Liver (tissue), 8 donors: ENCODE measurements at regions not wholly inside any gene's neighbourhood (a gene's known extent, or its start where the extent isn't known, plus 50 kb on each side); places are given as distances from the start of the nearest gene placed in this dataset.

Experiments used
- DNase-seq: peaks from one replicate; pipeline ENCODE4 v3.0.0-alpha.2; 2017; ENCODE audit warnings: low spot score
- H3K27ac ChIP-seq, 2 donors: one replicate each; pipeline ENCODE4 v1.7.0; 2013; ENCODE audit warnings: inconsistent platforms in 2 of 2, low read length in 2 of 2, control low read depth in 1 of 2, low read depth in 1 of 2, mild to moderate bottlenecking in 1 of 2
- H3K27me3 ChIP-seq, 4 donors: one replicate each; pipeline versions ENCODE4 v1.6.1 to v1.7.0; 2013; ENCODE audit warnings: low read length in 3 of 4, inconsistent platforms in 1 of 4, mild to moderate bottlenecking in 1 of 4, moderate library complexity in 1 of 4; ENCODE audit not compliant: control insufficient read depth in 4 of 4, insufficient read depth in 4 of 4
- H3K36me3 ChIP-seq, 4 donors: one replicate each; pipeline versions ENCODE4 v1.6.1 to v1.7.0; 2013; ENCODE audit warnings: low read length in 3 of 4, mild to moderate bottlenecking in 3 of 4, low read depth in 1 of 4, moderate library complexity in 1 of 4; ENCODE audit not compliant: control insufficient read depth in 4 of 4, insufficient read depth in 3 of 4
- H3K4me1 ChIP-seq, 4 donors: one replicate each; pipeline versions ENCODE4 v1.6.1 to v1.7.0; 2013; ENCODE audit warnings: low read length in 3 of 4, mild to moderate bottlenecking in 3 of 4, moderate library complexity in 1 of 4; ENCODE audit not compliant: control insufficient read depth in 4 of 4, insufficient read depth in 4 of 4
- H3K4me3 ChIP-seq, 3 donors: one replicate each; pipeline versions ENCODE4 v1.6.1 to v1.7.0; 2013; ENCODE audit warnings: low read length in 3 of 3, control low read depth in 1 of 3, low read depth in 1 of 3, mild to moderate bottlenecking in 1 of 3
- H3K9ac ChIP-seq, 2 donors: one replicate each; pipeline ENCODE4 v1.7.0; 2013; ENCODE audit warnings: low read length in 2 of 2, mild to moderate bottlenecking in 2 of 2, moderate library complexity in 2 of 2, control low read depth in 1 of 2, low read depth in 1 of 2
- H3K9me3 ChIP-seq, 4 donors: one replicate each; pipeline versions ENCODE4 v1.6.1 to v1.7.0; 2013; ENCODE audit warnings: low read length in 3 of 4; ENCODE audit not compliant: control insufficient read depth in 4 of 4
- ATF3 ChIP-seq: IDR thresholded peaks from 2 replicates; pipeline ENCODE4 v1.6.1; 2016; ENCODE audit warnings: antibody characterized with exemption
- CTCF ChIP-seq: fragments of 150-350 bp; IDR thresholded peaks from 2 replicates; pipeline ENCODE4 v1.5.1; 2017; ENCODE audit warnings: improper control_type of control experiment, low read depth, low read length; ENCODE audit not compliant: missing input control
- EGR1 ChIP-seq, 2 donors: IDR thresholded peaks; 2 replicates each; pipeline ENCODE4 v1.6.1; 2016 to 2018; ENCODE audit warnings: antibody characterized with exemption in 2 of 2, low read depth in 2 of 2
- FOXA1 ChIP-seq: IDR thresholded peaks from 2 replicates; pipeline ENCODE4 v1.6.1; 2016; ENCODE audit warnings: antibody characterized with exemption
- FOXA2 ChIP-seq: IDR thresholded peaks from 2 replicates; pipeline ENCODE4 v1.6.1; 2016; ENCODE audit warnings: antibody characterized with exemption
- GABPA ChIP-seq, 2 donors: IDR thresholded peaks in 1 of 2; conservative IDR thresholded peaks in 1 of 2; 2 replicates each; pipeline ENCODE4 v1.6.1; 2016; ENCODE audit warnings: antibody characterized with exemption in 2 of 2, mild to moderate bottlenecking in 1 of 2, moderate library complexity in 1 of 2
- HNF4A ChIP-seq, 2 donors: conservative IDR thresholded peaks; 2 replicates each; pipeline ENCODE4 v1.6.1; 2016; ENCODE audit warnings: antibody characterized with exemption in 2 of 2, mild to moderate bottlenecking in 2 of 2
- HNF4G ChIP-seq: IDR thresholded peaks from 2 replicates; pipeline ENCODE4 v1.6.1; 2016; ENCODE audit warnings: antibody characterized with exemption
- JUND ChIP-seq, 2 donors: IDR thresholded peaks; 2 replicates each; pipeline ENCODE4 v1.6.1; 2016; ENCODE audit warnings: antibody characterized with exemption in 2 of 2
- MAX ChIP-seq: IDR thresholded peaks from 2 replicates; pipeline ENCODE4 v1.6.1; 2016; ENCODE audit warnings: antibody characterized with exemption
- NR2F2 ChIP-seq: IDR thresholded peaks from 2 replicates; pipeline ENCODE4 v1.6.1; 2016; ENCODE audit warnings: antibody characterized with exemption
- RAD21 ChIP-seq, 2 donors: IDR thresholded peaks; 2 replicates each; pipeline ENCODE4 v1.6.1; 2016; ENCODE audit warnings: antibody characterized with exemption in 2 of 2, mild to moderate bottlenecking in 2 of 2
- REST ChIP-seq: IDR thresholded peaks from 2 replicates; pipeline ENCODE4 v1.6.1; 2016; ENCODE audit warnings: antibody characterized with exemption, mild to moderate bottlenecking
- RXRA ChIP-seq, 2 donors: IDR thresholded peaks; 2 replicates each; pipeline ENCODE4 v1.6.1; 2017 to 2018; ENCODE audit warnings: antibody characterized with exemption in 2 of 2, mild to moderate bottlenecking in 1 of 2
- SP1 ChIP-seq: IDR thresholded peaks from 2 replicates; pipeline ENCODE4 v1.6.1; 2018; ENCODE audit warnings: antibody characterized with exemption, mild to moderate bottlenecking
- TAF1 ChIP-seq: conservative IDR thresholded peaks from 2 replicates; pipeline ENCODE4 v1.6.1; 2016; ENCODE audit warnings: antibody characterized with exemption, mild to moderate bottlenecking
- YY1 ChIP-seq: IDR thresholded peaks from 2 replicates; pipeline ENCODE4 v1.6.1; 2016; ENCODE audit warnings: antibody characterized with exemption, mild to moderate bottlenecking
- WGBS: extraction: QIAGEN DNeasy Blood & Tissue Kit; methylation state at CpG from one replicate; pipeline ENCODE4 v1.1.7; 2013; 5-methylcytosine and 5-hydroxymethylcytosine counted together
- TF ChIP-seq, protein P1 (sequence below): IDR thresholded peaks from 2 replicates; pipeline ENCODE4 v1.6.1; 2016; ENCODE audit warnings: antibody characterized with exemption
- donor health status: healthy.
- donor health status: healthy.
- donor health status: healthy.
- donor health status: healthy.
- donor health status: healthy.

DNA sequence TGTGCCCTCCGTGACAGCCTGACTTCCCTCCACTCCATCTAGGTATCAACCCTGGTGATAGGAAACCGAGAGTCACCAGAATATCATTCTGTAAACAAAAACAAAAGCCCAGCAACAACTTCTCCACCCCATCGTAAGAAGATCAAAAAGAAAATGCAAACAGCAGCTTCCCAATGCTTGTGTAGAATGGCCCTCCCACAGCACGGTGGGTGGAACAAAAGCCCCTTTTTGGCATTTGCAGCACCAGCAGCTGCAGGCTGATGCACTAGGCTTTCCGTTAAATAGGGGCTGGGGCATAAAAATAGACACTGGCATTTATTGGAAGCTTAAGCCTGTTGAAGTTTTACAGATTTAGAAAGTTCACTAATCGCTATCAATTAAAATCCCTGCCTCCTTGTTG lies 513.0 kb downstream of the GALR1 start:
- no peak for TF ChIP-seq TAF1
- TF ChIP-seq RAD21 (IDR thresholded peaks at IDR 0.05): no peak
- no peak for TF ChIP-seq FOXA2
- TF ChIP-seq ATF3: no peak
- TF ChIP-seq RXRA (IDR thresholded peaks at IDR 0.05): no peak
- TF ChIP-seq YY1: no peak
- TF ChIP-seq GABPA (IDR thresholded peaks at IDR 0.05 in 1 of 2, conservative IDR thresholded peaks at IDR 0.05 in 1 of 2): no peak
- no peak for TF ChIP-seq MAX
- TF ChIP-seq EGR1 (IDR thresholded peaks at IDR 0.05; ENCODE audit: low read depth in 2 of 2): no peak
- TF ChIP-seq HNF4G: no peak
- TF ChIP-seq FOXA1: no peak
- peaks cover 0 to 7% (median 3%) of the 10 kb centered on the region in 4 donors for H3K27me3 ChIP-seq
- H3K4me3 ChIP-seq: no peak overlapping the region
- no peak overlapping the region for H3K9ac ChIP-seq
- DNase-seq: no peak
- no peak overlapping the region for H3K27ac ChIP-seq
- no peaks in the 10 kb centered on the region for H3K4me1 ChIP-seq
- H3K9me3 ChIP-seq: no peaks in the 10 kb centered on the region
- no peaks in the 10 kb centered on the region for H3K36me3 ChIP-seq
- WGBS: 16% methylated on average over 6 of the region's 6 CpGs

DNA sequence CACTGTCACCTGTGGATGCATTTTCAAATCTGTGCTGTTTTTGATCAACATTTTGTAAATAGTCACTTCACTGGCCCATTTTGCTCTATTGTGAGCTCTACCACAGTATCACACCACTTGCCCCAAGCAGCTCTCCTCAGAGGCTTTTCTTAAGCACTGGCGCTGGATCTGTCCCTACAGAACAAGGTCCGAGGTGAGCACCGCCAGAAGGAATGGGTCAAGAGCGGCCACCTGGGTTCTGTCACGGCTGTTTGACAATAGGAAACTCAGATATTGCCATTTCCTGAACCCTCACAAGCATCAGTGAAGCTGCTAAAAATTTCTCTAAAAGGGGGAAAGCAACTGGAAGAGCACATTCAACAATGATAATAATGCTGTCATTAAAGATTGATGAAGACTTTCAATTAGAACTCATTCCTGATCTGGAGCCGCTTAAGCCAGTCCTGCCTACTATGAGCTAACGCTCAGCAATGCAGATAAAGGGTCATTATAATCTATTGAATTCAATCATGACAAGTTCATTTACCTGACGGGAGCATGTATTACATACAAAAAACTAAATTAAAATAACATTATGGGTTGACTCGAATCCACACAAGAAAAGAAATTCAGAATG lies 514.0 kb downstream of the GALR1 start:
- H3K36me3 ChIP-seq: no peaks in the 10 kb centered on the region
- 56% methylated on average over 9 of the region's 9 CpGs for WGBS
- no peaks in the 10 kb centered on the region for H3K4me1 ChIP-seq
- no peak overlapping the region for H3K27ac ChIP-seq
- H3K9me3 ChIP-seq: no peaks in the 10 kb centered on the region
- H3K27me3 ChIP-seq: peaks cover 0 to 3% (median 3%) of the 10 kb centered on the region in 4 donors
- no peak overlapping the region for H3K4me3 ChIP-seq
- no peak overlapping the region for H3K9ac ChIP-seq
- no peak for TF ChIP-seq GABPA (IDR thresholded peaks at IDR 0.05 in 1 of 2, conservative IDR thresholded peaks at IDR 0.05 in 1 of 2)
- no peak for TF ChIP-seq RXRA (IDR thresholded peaks at IDR 0.05)
- no peak for TF ChIP-seq FOXA2
- TF ChIP-seq HNF4A (conservative IDR thresholded peaks at IDR 0.05): no peak
- TF ChIP-seq RAD21 (IDR thresholded peaks at IDR 0.05): no peak
- TF ChIP-seq EGR1 (IDR thresholded peaks at IDR 0.05; ENCODE audit: low read depth in 2 of 2): no peak
- TF ChIP-seq REST: no peak
- no peak for TF ChIP-seq JUND (IDR thresholded peaks at IDR 0.05)
- TF ChIP-seq HNF4G: no peak
- no peak for TF ChIP-seq CTCF
- no peak for TF ChIP-seq YY1
- no peak for TF ChIP-seq SP1
- TF ChIP-seq TAF1: no peak
- TF ChIP-seq MAX: no peak
- TF ChIP-seq ATF3: no peak
- no peak for TF ChIP-seq NR2F2
- no peak for TF ChIP-seq FOXA1
- TF ChIP-seq, protein P1, sequence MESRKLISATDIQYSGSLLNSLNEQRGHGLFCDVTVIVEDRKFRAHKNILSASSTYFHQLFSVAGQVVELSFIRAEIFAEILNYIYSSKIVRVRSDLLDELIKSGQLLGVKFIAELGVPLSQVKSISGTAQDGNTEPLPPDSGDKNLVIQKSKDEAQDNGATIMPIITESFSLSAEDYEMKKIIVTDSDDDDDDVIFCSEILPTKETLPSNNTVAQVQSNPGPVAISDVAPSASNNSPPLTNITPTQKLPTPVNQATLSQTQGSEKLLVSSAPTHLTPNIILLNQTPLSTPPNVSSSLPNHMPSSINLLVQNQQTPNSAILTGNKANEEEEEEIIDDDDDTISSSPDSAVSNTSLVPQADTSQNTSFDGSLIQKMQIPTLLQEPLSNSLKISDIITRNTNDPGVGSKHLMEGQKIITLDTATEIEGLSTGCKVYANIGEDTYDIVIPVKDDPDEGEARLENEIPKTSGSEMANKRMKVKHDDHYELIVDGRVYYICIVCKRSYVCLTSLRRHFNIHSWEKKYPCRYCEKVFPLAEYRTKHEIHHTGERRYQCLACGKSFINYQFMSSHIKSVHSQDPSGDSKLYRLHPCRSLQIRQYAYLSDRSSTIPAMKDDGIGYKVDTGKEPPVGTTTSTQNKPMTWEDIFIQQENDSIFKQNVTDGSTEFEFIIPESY: no peak
- no peak for DNase-seq
